IPS-NIHi7 (cell line): ENCODE measurements at regions not wholly inside any gene's neighbourhood (a gene's known extent, or its start where the extent isn't known, plus 50 kb on each side); places are given as distances from the start of the nearest gene placed in this dataset.
"Not testable (repeated sequence)": the region's sequence is repeated elsewhere in the genome, so short reads cannot be mapped to it uniquely, and the experiment has no call there.

Experiments
- DNase-seq: peaks from one replicate; pipeline ENCODE4 v3.0.0; 2012; ENCODE audit warnings: mixed read lengths; ENCODE audit errors: extremely low spot score

- DNase-seq = no peak
Measured at GRCh38 chr18:39464006-39464405, 1898.4 kb upstream of the CELF4 start.

GRCh38 chr18:39462436-39462835, 1896.8 kb upstream of the CELF4 start:
- DNase-seq = no peak

GRCh38 chr18:39460136-39460535, 1894.5 kb upstream of the CELF4 start:
- DNase-seq = no peak

DNA sequence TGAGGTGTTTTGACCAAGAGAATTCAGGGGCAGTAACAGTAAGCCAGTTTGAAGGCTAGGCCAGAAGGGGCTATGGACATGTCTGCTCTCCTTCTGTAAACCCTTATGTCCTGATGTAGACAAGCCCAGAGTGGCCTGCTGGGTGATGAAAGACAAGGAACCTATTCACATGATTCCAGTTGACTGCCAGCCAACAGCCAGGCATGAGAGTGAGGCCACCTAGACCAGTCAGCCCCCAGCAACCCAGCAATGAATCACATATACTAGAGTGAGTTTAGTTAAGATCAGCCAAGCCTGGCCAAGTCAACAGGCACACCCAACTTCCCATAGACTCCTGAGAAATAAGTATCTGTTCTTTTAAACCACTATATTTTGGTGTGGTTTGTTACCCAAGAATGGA, 1889.7 kb upstream of the CELF4 start:
- DNase-seq = no peak

GRCh38 chr18:39454866-39455265, 1889.3 kb upstream of the CELF4 start:
- no peak for DNase-seq

DNA sequence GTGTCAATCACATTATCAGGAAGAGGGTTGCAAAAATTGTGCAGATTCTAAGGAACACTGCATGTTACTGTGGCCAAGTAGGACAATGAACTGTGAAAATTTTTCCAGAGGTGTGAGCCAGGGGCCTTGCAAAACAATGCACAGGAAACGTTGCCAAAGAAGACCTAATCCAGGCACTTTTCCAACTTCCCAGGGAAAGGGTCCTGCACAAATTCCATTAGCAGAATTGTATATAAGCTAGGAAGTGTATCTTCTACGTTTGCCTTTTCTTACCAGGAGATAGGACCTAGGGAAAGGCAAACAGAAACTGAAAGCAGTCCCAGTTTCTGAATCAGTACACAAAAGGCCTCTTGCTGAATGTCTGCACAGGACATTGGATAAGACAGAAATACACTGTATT, 1888.3 kb upstream of the CELF4 start:
- DNase-seq = no peak

DNA sequence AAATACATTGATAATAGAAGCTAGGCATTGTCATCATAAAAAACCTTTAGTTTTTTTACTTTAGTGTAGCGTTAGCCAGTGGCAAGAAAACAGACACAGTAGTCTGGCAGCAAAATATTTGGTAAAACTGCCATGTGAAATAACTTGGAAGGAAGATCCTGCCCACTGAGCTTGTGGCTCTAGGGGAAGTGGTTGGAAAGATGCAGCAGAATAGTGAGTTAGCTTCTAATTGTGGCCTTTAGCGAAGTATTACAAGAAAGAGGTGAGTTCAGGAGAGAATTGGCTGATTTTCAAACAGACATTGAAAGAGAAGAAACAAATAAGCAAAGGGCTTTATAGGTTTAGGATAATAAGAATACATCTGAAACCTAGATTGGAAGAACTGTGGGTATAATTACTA, 1887.8 kb upstream of the CELF4 start:
- DNase-seq = no peak

DNA sequence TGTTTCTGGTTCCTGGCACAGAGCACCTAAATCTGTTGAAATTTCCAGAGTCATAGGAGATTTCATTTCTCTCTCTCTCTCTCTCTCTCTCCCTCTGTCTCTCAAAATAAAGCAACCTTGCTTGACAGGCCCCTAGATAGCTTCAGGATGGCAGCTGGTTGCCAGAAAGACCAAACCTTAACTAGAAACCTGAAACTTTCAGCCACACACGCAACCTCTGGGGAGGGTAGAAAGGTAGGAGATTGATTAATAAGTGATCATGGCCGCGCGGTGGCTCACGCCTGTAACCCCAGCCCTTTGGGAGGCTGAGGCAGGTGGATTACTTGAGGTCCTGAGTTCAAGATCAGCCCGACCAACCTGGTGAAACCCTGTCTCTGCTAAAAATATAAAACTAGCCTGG, 1885.4 kb upstream of the CELF4 start:
- no peak for DNase-seq

DNA sequence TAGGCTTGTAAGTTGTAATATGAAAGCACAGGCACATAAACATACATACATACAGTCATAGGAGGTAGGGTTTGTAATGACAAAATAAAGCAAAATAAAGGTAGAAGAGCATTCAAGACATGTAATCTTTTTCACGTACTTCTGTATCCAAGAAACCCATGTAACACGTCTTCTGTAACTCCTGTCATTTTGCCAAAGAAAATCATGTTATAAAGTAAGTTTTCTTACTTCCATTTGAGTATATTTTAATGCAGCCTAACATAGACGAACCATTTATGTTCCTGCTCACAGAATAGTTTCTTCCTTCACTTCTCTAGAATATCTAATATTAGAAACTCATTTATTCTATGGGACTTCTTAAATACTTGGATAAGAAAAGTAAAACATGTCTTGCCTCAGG, 1884.0 kb upstream of the CELF4 start:
- DNase-seq = no peak

DNA sequence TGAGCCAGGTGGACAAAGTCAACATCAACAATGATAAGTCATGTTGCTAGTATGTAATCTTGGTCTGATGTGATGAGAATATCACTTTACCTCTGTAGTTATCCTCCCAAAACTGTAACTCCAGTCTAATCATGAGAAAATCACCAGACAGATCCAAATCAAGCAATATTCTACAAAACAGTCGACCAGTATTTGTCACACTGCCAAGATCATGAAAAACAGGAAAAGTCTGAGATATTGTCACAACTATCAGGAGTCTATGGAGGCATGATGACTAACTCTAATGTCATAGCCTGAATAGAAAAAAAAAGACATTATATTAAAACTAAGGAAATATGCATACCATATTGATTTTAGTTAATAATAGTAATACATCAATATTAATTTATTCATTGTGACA, 1883.3 kb upstream of the CELF4 start:
- no peak for DNase-seq

- not testable (repeated sequence) for DNase-seq
Measured at GRCh38 chr18:39444957-39445356, 1879.4 kb upstream of the CELF4 start.

DNA sequence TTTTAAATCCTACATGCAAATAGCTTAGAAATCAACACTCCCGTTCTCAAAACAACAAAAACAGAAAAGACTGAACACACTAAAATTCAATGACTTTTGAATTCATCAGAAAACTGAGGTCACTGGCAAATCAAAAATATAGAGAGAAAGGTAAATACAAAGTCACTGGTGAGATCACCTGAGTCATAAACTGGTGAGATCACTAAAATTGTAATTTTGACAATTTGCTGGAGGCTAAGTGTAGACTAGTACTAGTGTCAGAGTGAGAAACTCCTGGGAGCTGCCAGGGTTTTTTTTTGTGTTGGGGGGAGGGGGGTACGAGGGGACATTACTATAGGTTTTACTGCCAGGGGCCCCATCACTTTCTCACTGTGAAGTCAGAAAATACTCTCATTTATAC, 1876.0 kb upstream of the CELF4 start:
- DNase-seq = no peak

DNA sequence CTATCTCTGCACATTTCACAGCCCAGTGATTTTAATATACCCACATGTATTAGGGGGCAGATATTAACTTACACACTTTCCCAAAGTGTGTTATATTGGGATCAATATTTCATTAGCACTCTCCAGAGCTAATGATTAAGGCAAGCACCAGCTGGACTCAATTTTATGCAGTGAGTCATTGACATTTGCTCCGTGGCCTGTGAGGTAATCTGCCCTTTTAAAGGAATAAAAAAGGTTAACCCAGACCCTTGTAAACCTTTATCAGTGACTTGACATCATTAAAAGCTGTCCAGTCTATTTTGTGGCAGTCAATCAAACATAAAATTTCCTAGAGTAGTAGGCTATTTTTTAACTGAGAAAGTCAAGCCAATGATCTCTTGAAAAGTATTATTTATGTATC, 1870.4 kb upstream of the CELF4 start:
- no peak for DNase-seq

DNA sequence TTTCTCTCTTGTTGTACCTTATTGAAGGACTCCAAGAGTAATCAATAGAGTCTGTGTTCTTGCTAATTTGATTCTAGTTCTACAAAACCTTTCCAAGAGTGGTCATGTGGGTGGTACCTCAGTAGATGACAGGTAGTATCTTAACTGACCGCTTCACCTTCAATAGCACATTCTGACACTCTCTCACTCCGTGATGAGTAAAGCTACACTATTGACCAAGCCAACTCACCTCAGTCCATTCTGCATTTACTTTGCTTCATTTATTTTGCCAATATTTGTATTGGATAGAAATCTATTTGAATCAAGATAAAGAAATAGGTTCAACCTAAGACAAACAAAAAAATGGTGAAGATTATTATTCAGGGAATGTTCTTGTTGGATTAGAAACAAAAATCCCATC, 1869.6 kb upstream of the CELF4 start:
- no peak for DNase-seq

- no peak for DNase-seq
Measured at GRCh38 chr18:39434223-39434920, 1868.8 kb upstream of the CELF4 start.

DNA sequence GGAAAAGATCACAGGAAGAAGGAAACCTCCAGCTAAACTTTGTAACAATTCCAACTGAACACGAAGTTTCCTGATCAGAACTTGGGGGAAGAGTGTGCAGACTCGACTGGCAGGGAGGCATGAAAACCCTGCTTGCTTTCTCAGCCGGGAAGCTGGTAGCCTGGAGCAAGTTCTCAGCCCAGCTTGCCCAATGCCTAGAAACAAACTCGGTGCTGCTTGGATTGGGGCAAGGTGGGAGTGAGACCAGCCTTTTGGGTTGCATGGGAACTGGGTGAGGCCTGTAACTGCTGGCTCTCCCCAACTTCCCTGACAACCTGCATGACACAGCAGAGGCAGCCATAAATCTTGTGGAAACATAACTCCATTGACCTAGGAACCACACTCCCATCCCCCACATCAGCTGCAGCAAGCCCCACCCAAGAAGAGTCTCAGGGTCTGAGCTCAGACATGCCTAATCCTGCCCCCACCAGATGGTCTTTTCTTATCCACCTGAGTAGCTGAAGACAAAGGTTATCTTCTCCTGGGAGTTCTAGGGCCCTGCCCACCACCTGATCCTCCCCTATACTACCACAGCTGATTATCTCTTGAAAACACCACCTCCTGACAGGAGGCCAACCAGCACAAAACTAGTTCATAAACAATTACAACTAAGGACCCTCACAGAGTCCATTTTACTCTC, 1859.7 kb upstream of the CELF4 start:
- DNase-seq = no peak

- DNase-seq = no peak
Measured at GRCh38 chr18:39424261-39424660, 1858.7 kb upstream of the CELF4 start.

- DNase-seq = no peak
Measured at GRCh38 chr18:39421276-39421675, 1855.7 kb upstream of the CELF4 start.

DNA sequence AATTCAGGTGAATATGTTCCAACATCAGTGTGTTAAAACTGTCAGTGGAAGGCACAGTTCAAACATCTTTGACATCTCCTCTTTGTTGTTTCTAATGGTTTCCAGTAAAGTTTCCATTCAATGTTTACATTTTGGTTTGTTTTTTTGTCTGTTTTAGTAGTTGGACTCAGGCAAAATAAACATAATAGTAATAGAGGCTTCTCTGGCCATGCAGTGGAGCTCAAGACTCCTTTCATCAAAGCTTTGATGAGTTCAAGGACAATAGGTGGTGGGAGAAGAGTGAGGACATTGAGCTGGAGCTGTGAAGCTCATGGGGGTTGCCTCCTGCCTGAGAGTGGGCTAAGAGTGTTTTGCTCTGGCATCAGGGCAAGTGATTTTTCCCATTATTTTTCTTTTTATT, 1853.7 kb upstream of the CELF4 start:
- no peak for DNase-seq

DNA sequence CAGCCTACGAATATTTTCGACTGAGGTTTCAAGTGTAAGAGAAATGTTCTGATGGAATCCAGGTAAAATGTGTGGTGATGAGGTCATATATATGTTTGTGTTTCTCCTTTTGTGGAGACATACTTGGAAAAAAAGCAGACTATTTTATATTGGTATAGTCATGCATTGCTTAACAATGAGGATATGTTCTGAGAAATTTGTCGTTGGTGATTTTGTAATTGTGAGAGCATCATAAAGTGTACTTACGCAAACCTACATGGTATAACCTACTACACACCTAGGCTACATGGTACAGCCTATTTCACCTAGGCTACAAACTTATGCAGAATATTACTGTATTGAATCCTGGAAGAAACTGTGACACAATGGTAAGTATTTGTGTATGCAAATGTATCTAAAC, 1849.9 kb upstream of the CELF4 start:
- DNase-seq = no peak

GRCh38 chr18:39414009-39414700, 1848.6 kb upstream of the CELF4 start:
- DNase-seq = no peak

GRCh38 chr18:39406941-39407340, 1841.3 kb upstream of the CELF4 start:
- DNase-seq = no peak

GRCh38 chr18:39403121-39403520, 1837.5 kb upstream of the CELF4 start:
- DNase-seq = no peak
